Tibial artery (tissue), 4 donors: ENCODE measurements at regions not wholly inside any gene's neighbourhood (a gene's known extent, or its start where the extent isn't known, plus 50 kb on each side); places are given as distances from the start of the nearest gene placed in this dataset.

Source experiments
- DNase-seq, 2 donors: peaks; one replicate each; pipeline ENCODE4 v3.0.0-alpha.2; 2019
- H3K27ac ChIP-seq, 2 donors: fragments of 200-600 bp; sonication (generic) in 1 of 2; 1 replicate in 1 of 2; 2 replicates in 1 of 2; pipeline ENCODE4 v1.5.1; 2018 to 2019; ENCODE audit warnings: mild to moderate bottlenecking in 1 of 2
- H3K27me3 ChIP-seq, 2 donors: fragments of 200-600 bp; sonication (generic) in 1 of 2; one replicate each; pipeline versions ENCODE4 v1.5.1 to v1.6.0; 2016 to 2019
- H3K36me3 ChIP-seq, 3 donors: fragments of 200-600 bp; sonication (generic) in 2 of 3; one replicate each; pipeline ENCODE4 v1.5.1; 2016 to 2019; ENCODE audit warnings: mild to moderate bottlenecking in 2 of 3
- H3K4me1 ChIP-seq, 4 donors: fragments of 200-600 bp; sonication (generic) in 2 of 4; 1 replicate in 3 of 4; 2 replicates in 1 of 4; pipeline ENCODE4 v1.5.1; 2016 to 2019
- H3K4me3 ChIP-seq, 2 donors: fragments of 200-600 bp; sonication (generic) in 1 of 2; 1 replicate in 1 of 2; 2 replicates in 1 of 2; pipeline ENCODE4 v1.5.1; 2018 to 2019; ENCODE audit warnings: mild to moderate bottlenecking in 2 of 2
- H3K9me3 ChIP-seq, 3 donors: fragments of 200-600 bp; sonication (generic) in 1 of 3; one replicate each; pipeline ENCODE4 v1.5.1; 2016 to 2019
- CTCF ChIP-seq, 2 experiments: fragments of 200-600 bp in 1 of 2; fragments of 450-650 bp in 1 of 2; IDR thresholded peaks; one replicate each; pipeline ENCODE4 v1.5.1; 2017 to 2019; ENCODE audit warnings: antibody characterized with exemption in 2 of 2, mild to moderate bottlenecking in 1 of 2, moderate library complexity in 1 of 2
- intact Hi-C: fragments of 100-400 bp; cut with DNase I; formaldehyde crosslinking; loops from one replicate; pipeline ENCODE4 v1.15.0; 2023; ENCODE audit warnings: low total_unique reads

- no peak overlapping the region for H3K4me3 ChIP-seq
- H3K9me3 ChIP-seq = no peaks in the 10 kb centered on the region
- intact Hi-C loops = no loop called here
- no peak overlapping the region for H3K27ac ChIP-seq
- peaks cover 0 to 8% (median 4%) of the 10 kb centered on the region in 4 donors for H3K4me1 ChIP-seq
- no peak for TF ChIP-seq CTCF (IDR thresholded peaks at IDR 0.05)
- no peaks in the 10 kb centered on the region for H3K36me3 ChIP-seq
- no peaks in the 10 kb centered on the region for H3K27me3 ChIP-seq
- no peak for DNase-seq
Measured at GRCh38 chr2:105554235-105554634, 155.4 kb upstream of the FHL2 start.

GRCh38 chr2:105553538-105554196 is 154.8 kb upstream of the FHL2 start:
- Histone ChIP-seq H3K9me3 (no peaks in the 10 kb centered on the region), H3K27ac (no peak overlapping the region), H3K4me3 (no peak overlapping the region), H3K4me1 (peaks cover 0 to 8% (median 4%) of the 10 kb centered on the region in 4 donors), H3K27me3 (no peaks in the 10 kb centered on the region), H3K36me3 (no peaks in the 10 kb centered on the region)
- intact Hi-C loops = no loop called here
- no peak for TF ChIP-seq CTCF (IDR thresholded peaks at IDR 0.05)
- no peak for DNase-seq

GRCh38 chr2:105546628-105546974 is 147.8 kb upstream of the FHL2 start:
- intact Hi-C loops = no loop called here
- no peak for DNase-seq
- Histone ChIP-seq H3K36me3 (no peaks in the 10 kb centered on the region), H3K4me1 (no peaks in the 10 kb centered on the region), H3K27ac (no peak overlapping the region), H3K4me3 (no peak overlapping the region), H3K27me3 (peaks cover 0 to 10% of the 10 kb centered on the region in 2 donors), H3K9me3 (no peaks in the 10 kb centered on the region)
- no peak for TF ChIP-seq CTCF (IDR thresholded peaks at IDR 0.05)

- Histone ChIP-seq H3K9me3 (no peaks in the 10 kb centered on the region), H3K27ac (no peak overlapping the region), H3K36me3 (no peaks in the 10 kb centered on the region), H3K4me3 (no peak overlapping the region), H3K27me3 (peaks cover 0 to 10% of the 10 kb centered on the region in 2 donors), H3K4me1 (no peaks in the 10 kb centered on the region)
- intact Hi-C loops = no loop called here
- peak in 1 of 2 donors; percentile 66 for DNase-seq
- TF ChIP-seq CTCF (IDR thresholded peaks at IDR 0.05) = peak; percentile 57 to 71
Measured at GRCh38 chr2:105545730-105546627, 147.1 kb upstream of the FHL2 start.

GRCh38 chr2:105544591-105545377 is 145.9 kb upstream of the FHL2 start:
- peaks cover 0 to 10% of the 10 kb centered on the region in 2 donors for H3K27me3 ChIP-seq
- TF ChIP-seq CTCF (IDR thresholded peaks at IDR 0.05) = no peak
- H3K9me3 ChIP-seq = no peaks in the 10 kb centered on the region
- no peaks in the 10 kb centered on the region for H3K4me1 ChIP-seq
- H3K36me3 ChIP-seq = no peaks in the 10 kb centered on the region
- no peak overlapping the region for H3K27ac ChIP-seq
- no peak for DNase-seq
- H3K4me3 ChIP-seq = no peak overlapping the region
- intact Hi-C loops = no loop called here
